ENCODE measurements at regions not wholly inside any gene's neighbourhood (a gene's known extent, or its start where the extent isn't known, plus 50 kb on each side); places are given as distances from the start of the nearest gene placed in this dataset.

- intact Hi-C loops (cut with DNase I): no loop called here
- FAIRE-seq: no peak
- no peaks in the 10 kb centered on the region for H3K36me3 ChIP-seq (ENCODE audit: control insufficient read depth in 2 of 3, insufficient read depth in 3 of 3, low read length in 3 of 3)
- no peak overlapping the region for H3K4me3 ChIP-seq (ENCODE audit: low read length in 3 of 3)
- no peaks in the 10 kb centered on the region for H3K9me3 ChIP-seq (ENCODE audit: control insufficient read depth in 2 of 3, insufficient read depth in 1 of 3, low read length in 3 of 3)
- H3K27ac ChIP-seq (ENCODE audit: low read depth in 2 of 2, low read length in 2 of 2): no peak overlapping the region
- no peaks in the 10 kb centered on the region for H3K27me3 ChIP-seq (ENCODE audit: control insufficient read depth, insufficient read depth, low read length)
- no peak for TF ChIP-seq CTCF (IDR thresholded peaks at IDR 0.05; ENCODE audit: borderline replicate concordance, extremely low read depth, insufficient read depth)
- DNase-seq: no peak
- H3K4me1 ChIP-seq (ENCODE audit: control insufficient read depth in 2 of 3, insufficient read depth in 2 of 3, low read depth in 1 of 3, low read length in 3 of 3): no peaks in the 10 kb centered on the region
- no peak overlapping the region for H3K9ac ChIP-seq (ENCODE audit: low read length in 3 of 3)
Observed at GRCh38 chr12:72723732-72724131, 451.6 kb downstream of the TRHDE start.

- Histone ChIP-seq H3K4me3 (ENCODE audit: low read length in 3 of 3) (no peak overlapping the region), H3K36me3 (ENCODE audit: control insufficient read depth in 2 of 3, insufficient read depth in 3 of 3, low read length in 3 of 3) (no peaks in the 10 kb centered on the region), H3K9me3 (ENCODE audit: control insufficient read depth in 2 of 3, insufficient read depth in 1 of 3, low read length in 3 of 3) (no peaks in the 10 kb centered on the region), H3K4me1 (ENCODE audit: control insufficient read depth in 2 of 3, insufficient read depth in 2 of 3, low read depth in 1 of 3, low read length in 3 of 3) (no peaks in the 10 kb centered on the region), H3K27me3 (ENCODE audit: control insufficient read depth, insufficient read depth, low read length) (no peaks in the 10 kb centered on the region), H3K9ac (ENCODE audit: low read length in 3 of 3) (no peak overlapping the region), H3K27ac (ENCODE audit: low read depth in 2 of 2, low read length in 2 of 2) (no peak overlapping the region)
- no peak for DNase-seq
- FAIRE-seq: no peak
- intact Hi-C loops (cut with DNase I): no loop called here
- no peak for TF ChIP-seq CTCF (IDR thresholded peaks at IDR 0.05; ENCODE audit: borderline replicate concordance, extremely low read depth, insufficient read depth)
Observed at GRCh38 chr12:72729451-72730010, 457.4 kb downstream of the TRHDE start.

GRCh38 chr12:72734581-72734980 lies 462.4 kb downstream of the TRHDE start:
- H3K9me3 ChIP-seq (ENCODE audit: control insufficient read depth in 2 of 3, insufficient read depth in 1 of 3, low read length in 3 of 3): no peaks in the 10 kb centered on the region
- H3K4me1 ChIP-seq (ENCODE audit: control insufficient read depth in 2 of 3, insufficient read depth in 2 of 3, low read depth in 1 of 3, low read length in 3 of 3): no peaks in the 10 kb centered on the region
- FAIRE-seq (no peak), DNase-seq (no peak)
- TF ChIP-seq CTCF (IDR thresholded peaks at IDR 0.05; ENCODE audit: borderline replicate concordance, extremely low read depth, insufficient read depth): no peak
- H3K27me3 ChIP-seq (ENCODE audit: control insufficient read depth, insufficient read depth, low read length): no peaks in the 10 kb centered on the region
- intact Hi-C loops (cut with DNase I): no loop called here
- no peak overlapping the region for H3K27ac ChIP-seq (ENCODE audit: low read depth in 2 of 2, low read length in 2 of 2)
- no peak overlapping the region for H3K9ac ChIP-seq (ENCODE audit: low read length in 3 of 3)
- H3K4me3 ChIP-seq (ENCODE audit: low read length in 3 of 3): no peak overlapping the region
- no peaks in the 10 kb centered on the region for H3K36me3 ChIP-seq (ENCODE audit: control insufficient read depth in 2 of 3, insufficient read depth in 3 of 3, low read length in 3 of 3)

- intact Hi-C loops (cut with DNase I): no loop called here
- H3K9ac ChIP-seq (ENCODE audit: low read length in 3 of 3): no peak overlapping the region
- no peak overlapping the region for H3K4me3 ChIP-seq (ENCODE audit: low read length in 3 of 3)
- no peak for TF ChIP-seq CTCF (IDR thresholded peaks at IDR 0.05; ENCODE audit: borderline replicate concordance, extremely low read depth, insufficient read depth)
- H3K9me3 ChIP-seq (ENCODE audit: control insufficient read depth in 2 of 3, insufficient read depth in 1 of 3, low read length in 3 of 3): peaks cover 0 to 3% (median 0%) of the 10 kb centered on the region in 3 donors
- no peaks in the 10 kb centered on the region for H3K4me1 ChIP-seq (ENCODE audit: control insufficient read depth in 2 of 3, insufficient read depth in 2 of 3, low read depth in 1 of 3, low read length in 3 of 3)
- DNase-seq (no peak), FAIRE-seq (no peak)
- H3K27me3 ChIP-seq (ENCODE audit: control insufficient read depth, insufficient read depth, low read length): no peaks in the 10 kb centered on the region
- H3K36me3 ChIP-seq (ENCODE audit: control insufficient read depth in 2 of 3, insufficient read depth in 3 of 3, low read length in 3 of 3): no peaks in the 10 kb centered on the region
- H3K27ac ChIP-seq (ENCODE audit: low read depth in 2 of 2, low read length in 2 of 2): no peak overlapping the region
Observed at GRCh38 chr12:72738811-72739210, 466.6 kb downstream of the TRHDE start.

Measured in kidney (tissue), 13 donors.